ENCODE measurements at regions not wholly inside any gene's neighbourhood (a gene's known extent, or its start where the extent isn't known, plus 50 kb on each side); places are given as distances from the start of the nearest gene placed in this dataset.

GRCh38 chr9:4422495-4422894 is 67.8 kb upstream of the SLC1A1 start:
- no peaks in the 10 kb centered on the region for H3K9me3 ChIP-seq (ENCODE audit: control insufficient read depth in 1 of 2, low read length in 2 of 2)
- ChIA-PET CTCF (ENCODE audit: partially characterized antibody) (no interaction called here), POLR2A (ENCODE audit: partially characterized antibody) (no interaction called here)
- no peak overlapping the region for H3K27ac Mint-ChIP-seq
- H3K4me3 ChIP-seq (ENCODE audit: low read length in 2 of 2): no peak overlapping the region
- peaks cover 5% of the 10 kb centered on the region for H3K4me1 ChIP-seq (ENCODE audit: insufficient read depth, low read length)
- DNase-seq: peak in 4 of 5 donors; percentile 0 to 23 (median 9)
- H3K4me3 Mint-ChIP-seq: peak overlapping the region in 1 of 8 donors; percentile 5
- intact Hi-C loops (cut with micrococcal nuclease): no loop called here
- peaks cover 0 to 2% of the 10 kb centered on the region in 2 donors for H3K27me3 Mint-ChIP-seq
- no peaks in the 10 kb centered on the region for H3K36me3 ChIP-seq (ENCODE audit: insufficient read depth, low read length)
- H3K27ac ChIP-seq (ENCODE audit: low read depth, low read length): no peak overlapping the region
- peaks cover 0 to 1% (median 0%) of the 10 kb centered on the region in 8 donors for H3K9me3 Mint-ChIP-seq
- no peaks in the 10 kb centered on the region for H3K36me3 Mint-ChIP-seq
- no peaks in the 10 kb centered on the region for H3K27me3 ChIP-seq (ENCODE audit: insufficient read depth, low read length)
- H3K4me1 Mint-ChIP-seq: peaks cover 6 to 10% (median 8%) of the 10 kb centered on the region in 4 donors

- no peak for DNase-seq
- Mint-ChIP-seq H3K4me1 (peaks cover 6 to 10% (median 8%) of the 10 kb centered on the region in 4 donors), H3K4me3 (no peak overlapping the region), H3K36me3 (no peaks in the 10 kb centered on the region), H3K9me3 (peaks cover 0 to 1% (median 0%) of the 10 kb centered on the region in 8 donors), H3K27me3 (peaks cover 2% of the 10 kb centered on the region in 2 donors), H3K27ac (no peak overlapping the region)
- Histone ChIP-seq H3K9me3 (ENCODE audit: control insufficient read depth in 1 of 2, low read length in 2 of 2) (no peaks in the 10 kb centered on the region), H3K27ac (ENCODE audit: low read depth, low read length) (no peak overlapping the region), H3K36me3 (ENCODE audit: insufficient read depth, low read length) (no peaks in the 10 kb centered on the region), H3K4me3 (ENCODE audit: low read length in 2 of 2) (no peak overlapping the region), H3K4me1 (ENCODE audit: insufficient read depth, low read length) (peaks cover 5% of the 10 kb centered on the region), H3K27me3 (ENCODE audit: insufficient read depth, low read length) (no peaks in the 10 kb centered on the region)
- ChIA-PET POLR2A (ENCODE audit: partially characterized antibody) (no interaction called here), CTCF (ENCODE audit: partially characterized antibody) (no interaction called here)
- intact Hi-C loops (cut with micrococcal nuclease): no loop called here
Observed at GRCh38 chr9:4421847-4422246, 68.4 kb upstream of the SLC1A1 start.

GRCh38 chr9:4420351-4420750 is 69.9 kb upstream of the SLC1A1 start:
- ChIA-PET CTCF (ENCODE audit: partially characterized antibody) (no interaction called here), POLR2A (ENCODE audit: partially characterized antibody) (no interaction called here)
- H3K27me3 ChIP-seq (ENCODE audit: insufficient read depth, low read length): no peaks in the 10 kb centered on the region
- no peaks in the 10 kb centered on the region for H3K36me3 Mint-ChIP-seq
- no peaks in the 10 kb centered on the region for H3K9me3 ChIP-seq (ENCODE audit: control insufficient read depth in 1 of 2, low read length in 2 of 2)
- no peak overlapping the region for H3K4me3 ChIP-seq (ENCODE audit: low read length in 2 of 2)
- intact Hi-C loops (cut with micrococcal nuclease): no loop called here
- no peaks in the 10 kb centered on the region for H3K36me3 ChIP-seq (ENCODE audit: insufficient read depth, low read length)
- no peak overlapping the region for H3K27ac Mint-ChIP-seq
- peaks cover 5% of the 10 kb centered on the region for H3K4me1 ChIP-seq (ENCODE audit: insufficient read depth, low read length)
- peaks cover 6 to 10% (median 8%) of the 10 kb centered on the region in 4 donors for H3K4me1 Mint-ChIP-seq
- peaks cover 2% of the 10 kb centered on the region in 2 donors for H3K27me3 Mint-ChIP-seq
- no peak overlapping the region for H3K27ac ChIP-seq (ENCODE audit: low read depth, low read length)
- no peaks in the 10 kb centered on the region for H3K9me3 Mint-ChIP-seq
- no peak for DNase-seq
- H3K4me3 Mint-ChIP-seq: no peak overlapping the region

DNA sequence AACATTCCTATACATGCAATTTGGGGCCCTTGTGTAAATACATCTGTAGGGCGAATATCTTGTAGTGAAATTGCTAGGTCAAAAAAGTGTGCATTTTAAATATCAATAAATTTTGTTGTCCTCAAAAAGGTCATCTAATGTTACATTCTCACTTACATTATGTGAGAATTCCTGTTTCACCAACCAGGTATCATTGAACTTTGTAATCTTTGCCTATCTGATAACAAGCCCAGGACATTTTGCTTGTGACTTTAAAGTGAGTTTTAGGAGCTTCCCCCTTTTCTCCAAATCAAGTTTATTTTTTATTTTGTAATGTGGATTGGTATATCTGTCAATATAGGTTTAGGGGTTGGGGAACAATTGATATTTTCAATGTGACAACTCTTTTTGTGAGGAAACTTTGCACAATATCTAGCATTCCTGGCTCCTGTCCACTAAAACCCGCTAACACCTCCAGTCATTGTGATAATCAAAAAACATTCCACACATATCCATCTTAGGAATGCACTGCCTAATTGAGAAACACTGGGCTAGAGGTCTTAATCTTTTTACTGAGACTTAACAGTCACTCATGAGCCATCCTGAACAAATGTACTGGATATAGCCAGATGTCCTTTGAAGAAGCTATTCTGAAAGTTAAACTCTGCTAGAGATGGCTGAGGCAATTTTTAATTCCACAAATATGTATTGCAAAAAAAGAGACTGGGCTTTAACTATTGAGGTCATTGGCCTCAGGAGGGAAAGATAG is 72.5 kb upstream of the SLC1A1 start:
- Histone ChIP-seq H3K27ac (ENCODE audit: low read depth, low read length) (no peak overlapping the region), H3K4me3 (ENCODE audit: low read length in 2 of 2) (no peak overlapping the region), H3K36me3 (ENCODE audit: insufficient read depth, low read length) (no peaks in the 10 kb centered on the region), H3K9me3 (ENCODE audit: control insufficient read depth in 1 of 2, low read length in 2 of 2) (no peaks in the 10 kb centered on the region), H3K27me3 (ENCODE audit: insufficient read depth, low read length) (no peaks in the 10 kb centered on the region), H3K4me1 (ENCODE audit: insufficient read depth, low read length) (peaks cover 5% of the 10 kb centered on the region)
- no peak for DNase-seq
- Mint-ChIP-seq H3K27ac (no peak overlapping the region), H3K4me3 (no peak overlapping the region), H3K27me3 (peaks cover 2 to 4% of the 10 kb centered on the region in 2 donors), H3K9me3 (peaks cover 0 to 4% (median 0%) of the 10 kb centered on the region in 8 donors), H3K4me1 (peaks cover 6 to 9% (median 8%) of the 10 kb centered on the region in 4 donors), H3K36me3 (no peaks in the 10 kb centered on the region)
- ChIA-PET POLR2A (ENCODE audit: partially characterized antibody) (no interaction called here), CTCF (ENCODE audit: partially characterized antibody) (no interaction called here)
- intact Hi-C loops (cut with micrococcal nuclease): no loop called here

- ChIA-PET POLR2A (ENCODE audit: partially characterized antibody) (no interaction called here), CTCF (ENCODE audit: partially characterized antibody) (no interaction called here)
- no peaks in the 10 kb centered on the region for H3K9me3 ChIP-seq (ENCODE audit: control insufficient read depth in 1 of 2, low read length in 2 of 2)
- no peak overlapping the region for H3K27ac Mint-ChIP-seq
- peaks cover 2 to 4% of the 10 kb centered on the region in 2 donors for H3K27me3 Mint-ChIP-seq
- peaks cover 0 to 4% (median 0%) of the 10 kb centered on the region in 8 donors for H3K9me3 Mint-ChIP-seq
- no peaks in the 10 kb centered on the region for H3K36me3 Mint-ChIP-seq
- H3K27me3 ChIP-seq (ENCODE audit: insufficient read depth, low read length): no peaks in the 10 kb centered on the region
- intact Hi-C loops (cut with micrococcal nuclease): no loop called here
- DNase-seq: no peak
- H3K27ac ChIP-seq (ENCODE audit: low read depth, low read length): no peak overlapping the region
- H3K4me3 Mint-ChIP-seq: no peak overlapping the region
- no peak overlapping the region for H3K4me3 ChIP-seq (ENCODE audit: low read length in 2 of 2)
- no peaks in the 10 kb centered on the region for H3K4me1 Mint-ChIP-seq
- H3K4me1 ChIP-seq (ENCODE audit: insufficient read depth, low read length): no peaks in the 10 kb centered on the region
- H3K36me3 ChIP-seq (ENCODE audit: insufficient read depth, low read length): no peaks in the 10 kb centered on the region
Observed at GRCh38 chr9:4416467-4416866, 73.8 kb upstream of the SLC1A1 start.

DNA sequence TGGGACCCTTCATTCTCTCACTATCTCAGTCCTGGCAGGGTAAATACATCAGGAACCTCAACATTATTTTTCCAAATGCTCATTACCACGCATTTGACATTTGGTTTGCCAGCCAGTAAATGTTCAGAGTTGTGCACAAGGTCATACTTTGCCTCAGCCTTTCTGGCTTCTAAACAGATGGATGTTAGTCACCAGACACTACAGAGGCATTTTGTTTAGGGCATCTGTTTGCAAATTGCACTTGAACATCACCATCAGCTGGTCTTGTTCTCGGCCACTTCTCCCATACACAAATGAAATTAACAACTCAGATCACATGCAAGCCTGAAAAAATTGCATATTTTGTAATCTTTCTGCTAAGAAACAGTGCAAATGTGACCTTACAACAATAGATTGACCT is 75.0 kb upstream of the SLC1A1 start:
- H3K9me3 ChIP-seq (ENCODE audit: control insufficient read depth in 1 of 2, low read length in 2 of 2): no peaks in the 10 kb centered on the region
- no peak overlapping the region for H3K27ac ChIP-seq (ENCODE audit: low read depth, low read length)
- ChIA-PET CTCF (ENCODE audit: partially characterized antibody) (no interaction called here), POLR2A (ENCODE audit: partially characterized antibody) (no interaction called here)
- Mint-ChIP-seq H3K4me1 (no peaks in the 10 kb centered on the region), H3K36me3 (no peaks in the 10 kb centered on the region), H3K4me3 (no peak overlapping the region), H3K27ac (no peak overlapping the region), H3K9me3 (peaks cover 0 to 4% (median 0%) of the 10 kb centered on the region in 8 donors), H3K27me3 (peaks cover 2 to 4% of the 10 kb centered on the region in 2 donors)
- H3K36me3 ChIP-seq (ENCODE audit: insufficient read depth, low read length): no peaks in the 10 kb centered on the region
- no peaks in the 10 kb centered on the region for H3K4me1 ChIP-seq (ENCODE audit: insufficient read depth, low read length)
- no peak overlapping the region for H3K4me3 ChIP-seq (ENCODE audit: low read length in 2 of 2)
- DNase-seq: no peak
- H3K27me3 ChIP-seq (ENCODE audit: insufficient read depth, low read length): no peaks in the 10 kb centered on the region
- intact Hi-C loops (cut with micrococcal nuclease): no loop called here

GRCh38 chr9:4413856-4414255 is 76.4 kb upstream of the SLC1A1 start:
- no peak overlapping the region for H3K4me3 ChIP-seq (ENCODE audit: low read length in 2 of 2)
- intact Hi-C loops (cut with micrococcal nuclease): no loop called here
- H3K9me3 ChIP-seq (ENCODE audit: control insufficient read depth in 1 of 2, low read length in 2 of 2): no peaks in the 10 kb centered on the region
- no peak for DNase-seq
- H3K4me3 Mint-ChIP-seq: no peak overlapping the region
- H3K27me3 ChIP-seq (ENCODE audit: insufficient read depth, low read length): no peaks in the 10 kb centered on the region
- ChIA-PET CTCF (ENCODE audit: partially characterized antibody) (no interaction called here), POLR2A (ENCODE audit: partially characterized antibody) (no interaction called here)
- no peaks in the 10 kb centered on the region for H3K36me3 ChIP-seq (ENCODE audit: insufficient read depth, low read length)
- H3K36me3 Mint-ChIP-seq: no peaks in the 10 kb centered on the region
- H3K27me3 Mint-ChIP-seq: peaks cover 0 to 4% of the 10 kb centered on the region in 2 donors
- peaks cover 0 to 4% (median 0%) of the 10 kb centered on the region in 8 donors for H3K9me3 Mint-ChIP-seq
- H3K4me1 ChIP-seq (ENCODE audit: insufficient read depth, low read length): no peaks in the 10 kb centered on the region
- no peaks in the 10 kb centered on the region for H3K4me1 Mint-ChIP-seq
- H3K27ac Mint-ChIP-seq: no peak overlapping the region
- no peak overlapping the region for H3K27ac ChIP-seq (ENCODE audit: low read depth, low read length)

All from CD4-positive, alpha-beta memory T cell (primary cell).